ENCODE measurements at regions not wholly inside any gene's neighbourhood (a gene's known extent, or its start where the extent isn't known, plus 50 kb on each side); places are given as distances from the start of the nearest gene placed in this dataset.

GRCh38 chr1:230578616-230579015 lies 63.7 kb upstream of the COG2 start (continued):
- TF ChIP-seq ZBTB10 (tag by site-specific recombination; IDR thresholded peaks at IDR 0.05) (no peak), ZNF561 (tag by site-specific recombination; IDR thresholded peaks at IDR 0.05; ENCODE audit: borderline replicate concordance) (no peak), SETDB1 (IDR thresholded peaks at IDR 0.05; ENCODE audit: insufficient read length, low read length) (no peak), ZNF530 (tag by site-specific recombination; IDR thresholded peaks at IDR 0.05; ENCODE audit: low read depth) (no peak), ZNF558 (tag by site-specific recombination; IDR thresholded peaks at IDR 0.05) (no peak), ZNF292 (tag by site-specific recombination; IDR thresholded peaks at IDR 0.05; ENCODE audit: borderline replicate concordance, low read depth) (no peak)

GRCh38 chr1:230577537-230577936 lies 64.7 kb upstream of the COG2 start:
- ChIA-PET POLR2A (no interaction called here), CTCF (no interaction called here)
- no peaks in the 10 kb centered on the region for H3K36me3 ChIP-seq (ENCODE audit: control insufficient read depth in 2 of 2, insufficient read depth in 1 of 2, low read length in 2 of 2)
- H3K4me1 ChIP-seq (ENCODE audit: control insufficient read depth, insufficient read depth, low read length): no peaks in the 10 kb centered on the region
- H3K4me3 ChIP-seq (ENCODE audit: low read depth, low read length): no peak overlapping the region
- no peak overlapping the region for H3K27ac ChIP-seq (ENCODE audit: extremely low read depth, low read depth, low read length)
- TF ChIP-seq ZNF513 (tag by site-specific recombination; IDR thresholded peaks at IDR 0.05) (peak; percentile 86), ZNF211 (tag by site-specific recombination; IDR thresholded peaks at IDR 0.05; ENCODE audit: low read depth) (no peak), PRDM1 (tag by site-specific recombination; IDR thresholded peaks at IDR 0.05) (no peak), EGR2 (tag by site-specific recombination; IDR thresholded peaks at IDR 0.05; ENCODE audit: low read depth) (peak; percentile 75)
- no peaks in the 10 kb centered on the region for H3K9me3 ChIP-seq (ENCODE audit: control insufficient read depth, insufficient read depth, low read depth, low read length)

- Histone ChIP-seq H3K4me1 (ENCODE audit: control insufficient read depth, insufficient read depth, low read length) (no peaks in the 10 kb centered on the region), H3K4me3 (ENCODE audit: low read depth, low read length) (no peak overlapping the region), H3K9me3 (ENCODE audit: control insufficient read depth, insufficient read depth, low read depth, low read length) (no peaks in the 10 kb centered on the region), H3K27ac (ENCODE audit: extremely low read depth, low read depth, low read length) (no peak overlapping the region), H3K36me3 (ENCODE audit: control insufficient read depth in 2 of 2, insufficient read depth in 1 of 2, low read length in 2 of 2) (no peaks in the 10 kb centered on the region)
- POLR2A ChIA-PET: no interaction called here
- CTCF ChIA-PET: interaction anchor here (0.6 to 1.1 kb wide), 3 partner anchors 18 to 197 kb away, joined by 3 to 4 read pairs (median 3); no protein-coding TSS in a partner anchor
- TF ChIP-seq BCL11A (tag by site-specific recombination; IDR thresholded peaks at IDR 0.05; ENCODE audit: low read depth) (no peak), TSHZ1 (tag by site-specific recombination; IDR thresholded peaks at IDR 0.05; ENCODE audit: borderline replicate concordance) (no peak), ZNF626 (tag by site-specific recombination; IDR thresholded peaks at IDR 0.05) (no peak), ZFP3 (tag by site-specific recombination; IDR thresholded peaks at IDR 0.05; ENCODE audit: low read depth) (no peak), ZNF792 (tag by site-specific recombination; IDR thresholded peaks at IDR 0.05) (no peak), ZNF24 (tag by site-specific recombination; IDR thresholded peaks at IDR 0.05) (no peak), RBAK (tag by site-specific recombination; IDR thresholded peaks at IDR 0.05) (no peak), ZSCAN5A (tag by site-specific recombination; IDR thresholded peaks at IDR 0.05) (no peak), KLF8 (tag by site-specific recombination; IDR thresholded peaks at IDR 0.05) (no peak), ZNF473 (tag by site-specific recombination; IDR thresholded peaks at IDR 0.05) (no peak), ZNF16 (tag by site-specific recombination; IDR thresholded peaks at IDR 0.05; ENCODE audit: low read depth) (no peak), HIC1 (tag by site-specific recombination; IDR thresholded peaks at IDR 0.05) (no peak), ZNF768 (tag by site-specific recombination; IDR thresholded peaks at IDR 0.05) (no peak)
These were observed 66.3 kb upstream of the COG2 start for GRCh38 chr1:230575886-230576500.
